ENCODE measurements at regions not wholly inside any gene's neighbourhood (a gene's known extent, or its start where the extent isn't known, plus 50 kb on each side); places are given as distances from the start of the nearest gene placed in this dataset.

- TF ChIP-seq CTCF (IDR thresholded peaks at IDR 0.05 in 4 of 5, conservative IDR thresholded peaks at IDR 0.05 in 1 of 5), result no peak
- TF ChIP-seq POLR2A (IDR thresholded peaks at IDR 0.05), result no peak
These were observed 210.4 kb upstream of the CSF3R start for GRCh38 chr1:36693161-36693525.

All from gastrocnemius medialis (tissue), 4 donors.